HG02610 (cell line): ENCODE measurements at regions not wholly inside any gene's neighbourhood (a gene's known extent, or its start where the extent isn't known, plus 50 kb on each side); places are given as distances from the start of the nearest gene placed in this dataset.

Experiments used
- ATAC-seq: cut with Tn5 transposase; IDR thresholded peaks from one replicate; pipeline ENCODE4 v1.9.1; 2021; ENCODE audit warnings: mild to moderate bottlenecking, moderate library complexity; ENCODE audit not compliant: unreplicated experiment

- ATAC-seq = no peak
These were observed 92.6 kb upstream of the LGALSL start for GRCh38 chr2:64361151-64361938.

GRCh38 chr2:64362562-64363026, 91.4 kb upstream of the LGALSL start:
- no peak for ATAC-seq

- no peak for ATAC-seq
These were observed 90.8 kb upstream of the LGALSL start for GRCh38 chr2:64363140-64363539.

- ATAC-seq = no peak
These were observed 90.1 kb upstream of the LGALSL start for GRCh38 chr2:64363848-64364247.

GRCh38 chr2:64367444-64368232, 86.3 kb upstream of the LGALSL start:
- ATAC-seq = no peak

GRCh38 chr2:64369706-64370105, 84.3 kb upstream of the LGALSL start:
- ATAC-seq = no peak

GRCh38 chr2:64371727-64372126, 82.2 kb upstream of the LGALSL start:
- ATAC-seq = no peak

- ATAC-seq = no peak
These were observed 79.3 kb upstream of the LGALSL start for GRCh38 chr2:64374686-64375085.

- no peak for ATAC-seq
These were observed 77.0 kb upstream of the LGALSL start for GRCh38 chr2:64376926-64377325.

GRCh38 chr2:64379186-64379585, 74.8 kb upstream of the LGALSL start:
- ATAC-seq = no peak

GRCh38 chr2:64380853-64381527, 73.0 kb upstream of the LGALSL start:
- ATAC-seq = no peak

- ATAC-seq = no peak
These were observed 70.9 kb upstream of the LGALSL start for GRCh38 chr2:64383016-64383591.

- no peak for ATAC-seq
These were observed 70.1 kb upstream of the LGALSL start for GRCh38 chr2:64383881-64384280.

GRCh38 chr2:64386676-64387075, 67.3 kb upstream of the LGALSL start:
- ATAC-seq = no peak

GRCh38 chr2:64390586-64390985, 63.4 kb upstream of the LGALSL start:
- no peak for ATAC-seq

- no peak for ATAC-seq
These were observed 62.5 kb upstream of the LGALSL start for GRCh38 chr2:64391424-64391823.

- no peak for ATAC-seq
These were observed 62.0 kb upstream of the LGALSL start for GRCh38 chr2:64391940-64392339.

- ATAC-seq = no peak
These were observed 61.4 kb upstream of the LGALSL start for GRCh38 chr2:64392529-64392928.

- no peak for ATAC-seq
These were observed 60.5 kb upstream of the LGALSL start for GRCh38 chr2:64393383-64394010.

GRCh38 chr2:64394153-64394552, 59.8 kb upstream of the LGALSL start:
- no peak for ATAC-seq

GRCh38 chr2:64396001-64396400, 58.0 kb upstream of the LGALSL start:
- ATAC-seq = no peak
